Fibroblast of skin of abdomen (primary cell): ENCODE measurements at regions not wholly inside any gene's neighbourhood (a gene's known extent, or its start where the extent isn't known, plus 50 kb on each side); places are given as distances from the start of the nearest gene placed in this dataset.
"Not testable (repeated sequence)": the region's sequence is repeated elsewhere in the genome, so short reads cannot be mapped to it uniquely, and the experiment has no call there.

ENCODE experiments used
- DNase-seq: peaks from one replicate; pipeline ENCODE4 v3.0.0-alpha.2; 2013

DNA sequence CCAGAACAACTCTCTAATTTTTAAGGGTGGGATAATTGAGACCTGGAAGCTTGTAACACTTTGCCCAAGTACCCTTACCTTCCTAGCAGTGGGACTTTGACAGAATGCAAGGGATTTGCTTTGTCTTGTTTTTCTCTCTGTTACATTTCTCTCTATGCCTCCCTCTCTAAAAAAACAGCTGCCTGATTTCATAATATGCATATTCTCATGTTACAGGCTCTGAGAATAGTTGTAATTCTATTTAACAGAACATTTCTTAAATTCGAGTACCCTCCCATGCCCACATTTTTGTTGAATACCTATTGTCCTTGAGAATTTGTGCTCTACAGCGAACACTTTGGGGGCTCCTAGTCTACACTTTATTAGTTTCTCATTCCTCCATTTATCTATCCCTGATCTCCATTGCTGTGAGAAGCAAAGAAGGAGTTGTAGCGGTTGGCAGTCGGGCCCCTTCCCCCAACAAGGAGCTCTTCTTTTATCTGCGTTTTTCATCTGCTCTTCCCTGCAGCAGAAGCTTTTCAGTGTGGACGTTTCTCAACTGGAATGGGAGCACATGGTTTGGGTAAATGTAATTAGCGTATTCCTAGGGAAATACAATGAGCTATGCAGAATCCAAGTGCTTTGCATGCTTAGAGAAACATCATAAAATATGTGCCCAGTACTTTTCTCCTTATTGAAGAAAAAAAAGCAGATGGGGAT is 117.7 kb upstream of the CCDC90B start:
- no peak for DNase-seq

DNA sequence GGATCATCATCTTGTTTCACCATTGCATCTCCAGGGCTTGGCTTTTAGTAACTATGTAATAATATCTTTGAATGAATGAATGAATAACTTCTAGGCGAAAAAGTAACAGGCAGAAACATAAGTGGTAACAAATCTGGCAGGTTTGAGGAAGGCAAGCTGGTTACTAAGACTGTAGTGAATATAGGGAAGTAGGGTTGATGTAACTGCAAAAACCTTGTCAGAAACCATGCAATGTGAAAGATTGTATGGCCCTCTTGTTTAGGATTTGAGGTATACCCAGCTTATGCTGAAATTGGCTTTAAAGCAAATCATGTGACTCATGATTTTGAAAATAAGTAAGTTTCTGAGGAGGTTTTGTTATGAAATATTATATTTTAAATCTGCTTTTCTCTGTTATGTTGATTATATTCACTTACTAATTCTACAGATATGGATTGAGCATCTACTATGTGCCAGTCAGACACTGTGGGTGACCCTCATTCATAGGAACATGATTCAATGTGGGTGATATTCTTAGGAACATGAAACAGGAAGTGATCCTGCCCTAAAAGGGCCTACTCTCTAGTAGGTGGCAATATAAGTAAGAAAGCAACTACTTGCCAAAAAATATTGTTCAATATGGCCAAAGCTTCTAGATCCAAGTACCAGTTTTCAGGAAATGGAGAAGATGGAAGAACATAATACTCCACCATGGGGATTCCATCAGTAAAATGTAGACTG is 115.5 kb upstream of the CCDC90B start:
- no peak for DNase-seq

DNA sequence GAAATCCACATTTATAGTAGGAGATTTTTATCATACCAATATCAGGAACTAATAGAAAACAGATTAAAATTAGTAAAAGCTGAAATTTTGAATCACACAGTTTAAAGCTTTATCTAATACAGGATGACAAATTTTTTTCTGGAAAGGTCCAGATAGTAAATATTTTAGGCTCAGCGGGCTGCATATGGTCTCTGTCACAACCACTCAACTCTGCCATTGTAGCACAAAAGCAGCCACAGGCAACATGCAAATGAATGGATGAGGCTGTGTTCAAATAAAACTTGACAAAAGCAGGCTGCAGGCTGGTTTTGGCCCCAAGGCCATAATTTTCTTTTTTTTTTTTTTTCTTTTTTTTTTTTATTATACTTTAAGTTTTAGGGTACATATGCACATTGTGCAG is 108.2 kb upstream of the CCDC90B start:
- DNase-seq = no peak

- no peak for DNase-seq
Measured at GRCh38 chr11:83392556-83392955, 106.4 kb upstream of the CCDC90B start.

DNA sequence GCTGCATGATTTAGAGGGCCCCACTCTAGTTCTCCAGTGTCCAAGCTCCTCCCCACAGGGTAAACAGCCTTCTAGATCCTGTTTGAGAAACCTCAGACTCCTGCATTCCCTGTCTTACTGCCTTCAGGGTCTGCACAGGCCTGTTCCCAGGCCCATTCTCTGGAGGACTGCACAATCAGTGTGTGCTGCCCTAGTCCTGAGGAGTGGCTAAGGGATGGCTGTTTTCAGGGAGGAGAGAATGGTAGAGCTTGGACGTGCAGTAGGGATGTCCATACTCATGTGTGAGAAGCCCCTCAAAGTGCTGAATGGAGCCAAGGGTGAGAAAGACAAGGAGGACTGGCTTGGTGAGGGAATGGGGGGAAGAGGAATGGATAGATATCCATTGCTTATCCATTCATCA is 103.8 kb upstream of the CCDC90B start:
- no peak for DNase-seq

GRCh38 chr11:83383838-83384237 is 97.7 kb upstream of the CCDC90B start:
- DNase-seq = not testable (repeated sequence)

- DNase-seq = no peak
Measured at GRCh38 chr11:83374311-83374710, 88.1 kb upstream of the CCDC90B start.

- no peak for DNase-seq
Measured at GRCh38 chr11:83371489-83371888, 85.3 kb upstream of the CCDC90B start.

DNA sequence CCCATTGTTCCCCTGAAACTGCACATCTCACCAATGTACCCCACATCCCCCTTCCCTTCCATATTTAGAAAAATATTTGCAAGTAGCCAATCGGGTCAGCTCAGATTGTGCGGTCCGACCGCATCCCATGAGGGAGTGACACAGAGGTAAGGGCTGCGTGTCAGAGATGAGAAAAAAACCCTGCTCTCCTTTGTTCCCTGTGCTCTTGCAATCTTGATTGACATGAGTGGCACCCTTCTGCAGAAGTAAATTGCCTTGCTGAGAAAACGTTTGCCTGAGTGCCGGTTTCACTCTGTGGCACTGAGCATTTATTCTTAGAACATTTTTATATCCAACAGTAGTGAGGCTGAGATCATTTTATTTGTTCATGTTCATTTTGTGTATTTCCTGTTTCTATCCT is 81.6 kb upstream of the CCDC90B start:
- DNase-seq = no peak

GRCh38 chr11:83364500-83365045 is 78.4 kb upstream of the CCDC90B start:
- DNase-seq = no peak

- DNase-seq = no peak
Measured at GRCh38 chr11:83363312-83363711, 77.1 kb upstream of the CCDC90B start.

DNA sequence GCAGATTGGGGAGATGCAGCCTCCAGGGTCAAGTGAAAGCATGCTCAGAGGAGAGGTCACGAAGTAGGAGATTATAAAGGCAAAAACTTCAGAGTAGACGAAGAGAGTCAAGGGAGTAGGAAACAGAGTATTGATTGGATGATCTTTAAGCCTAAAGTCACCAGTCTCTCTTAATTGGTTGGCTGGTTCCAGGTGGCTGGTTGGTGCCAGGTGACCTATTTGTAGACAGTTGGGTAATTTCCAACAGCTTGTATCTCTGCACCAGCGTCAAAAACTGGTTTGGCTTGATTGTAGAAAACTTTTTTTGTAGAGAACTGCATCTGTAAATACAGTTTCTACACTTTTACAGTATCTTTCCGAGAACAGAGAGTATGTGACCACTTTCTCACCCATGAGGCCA is 75.7 kb upstream of the CCDC90B start:
- no peak for DNase-seq

GRCh38 chr11:83355391-83355790 is 69.2 kb upstream of the CCDC90B start:
- no peak for DNase-seq

GRCh38 chr11:83350187-83350586 is 64.0 kb upstream of the CCDC90B start:
- no peak for DNase-seq

DNA sequence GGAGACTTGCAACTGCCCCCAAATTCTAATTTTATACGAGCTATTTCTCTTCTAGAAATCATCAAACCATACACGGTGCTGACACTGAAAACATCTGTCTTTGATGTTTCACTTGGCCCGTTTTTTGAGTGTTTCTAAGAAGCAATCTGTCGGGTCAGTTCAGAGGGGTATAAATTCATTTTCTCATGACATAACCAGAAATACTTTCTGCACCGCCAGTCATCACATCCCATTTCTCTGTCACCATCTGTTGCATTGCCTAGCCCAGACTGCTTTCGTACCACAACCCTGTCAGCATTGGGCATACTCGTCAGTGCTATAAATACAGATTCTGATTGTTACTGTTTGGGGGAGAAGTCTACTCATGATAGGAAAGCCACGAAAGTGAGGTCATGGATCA is 63.1 kb upstream of the CCDC90B start:
- peak; percentile 5 for DNase-seq

DNA sequence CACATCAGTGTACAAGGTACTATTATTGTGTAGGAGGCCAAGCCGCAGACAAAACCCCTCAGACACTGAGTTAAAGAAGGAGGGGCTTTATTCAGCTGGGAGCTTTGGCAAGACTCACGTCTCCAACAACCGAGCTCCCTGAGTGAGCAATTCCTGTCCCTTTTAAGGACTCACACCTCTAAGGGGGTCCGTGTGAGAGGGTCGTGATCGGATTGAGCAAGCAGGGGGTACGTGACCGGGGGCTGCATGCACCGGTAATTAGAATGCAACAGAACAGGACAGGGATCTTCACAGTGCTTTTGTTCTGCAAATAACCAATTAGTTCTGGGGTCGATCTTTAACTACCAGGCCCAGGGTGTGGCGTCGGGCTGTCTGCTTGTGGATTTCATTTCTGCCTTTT is 60.5 kb upstream of the CCDC90B start:
- DNase-seq = not testable (repeated sequence)

DNA sequence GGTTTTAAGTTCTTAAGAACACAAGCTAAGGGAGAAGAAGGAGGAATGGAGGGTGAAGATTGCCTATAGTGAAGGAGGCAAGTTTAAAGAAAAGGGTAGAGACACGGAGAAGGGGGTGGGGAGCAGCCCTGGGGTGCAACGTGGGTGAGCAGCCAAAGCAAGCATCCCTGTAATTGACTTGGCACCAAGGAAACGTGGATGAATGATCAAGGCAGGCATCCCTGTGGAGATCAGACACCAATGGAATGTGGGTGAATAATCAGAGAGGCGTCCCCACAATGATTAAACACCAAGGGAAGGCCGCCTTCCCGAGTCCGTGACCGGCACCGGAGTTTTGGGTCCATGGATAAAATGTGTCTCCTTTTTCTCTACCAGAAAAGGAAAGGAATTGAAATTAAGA is 58.4 kb upstream of the CCDC90B start:
- not testable (repeated sequence) for DNase-seq

DNA sequence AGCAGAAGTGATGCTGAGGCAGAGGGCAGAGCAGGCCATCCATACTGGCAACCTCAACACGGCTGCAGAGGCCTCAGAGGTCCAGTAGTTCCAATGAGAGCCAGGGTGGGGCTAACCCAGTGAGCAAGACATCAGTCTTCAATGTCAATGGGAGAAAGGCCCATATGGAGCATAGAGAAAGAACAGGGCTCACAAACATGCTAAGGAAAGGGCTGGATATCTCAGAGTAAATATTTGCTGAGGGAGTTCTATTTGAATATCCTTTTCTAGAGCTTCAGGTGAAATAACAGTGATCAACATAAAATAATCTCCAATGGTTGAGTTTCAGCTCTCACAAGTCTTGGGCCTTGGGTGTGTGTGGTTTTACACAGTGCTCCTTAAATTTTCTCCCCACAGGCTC is 50.8 kb upstream of the CCDC90B start:
- DNase-seq = no peak
